GM12892 (cell line): ENCODE measurements at regions not wholly inside any gene's neighbourhood (a gene's known extent, or its start where the extent isn't known, plus 50 kb on each side); places are given as distances from the start of the nearest gene placed in this dataset.

Experiments used
- POLR2A ChIP-seq: IDR thresholded peaks from 2 replicates; pipeline ENCODE4 v1.6.1; 2011; ENCODE audit warnings: low read depth, low read length, control low read depth
- TAF1 ChIP-seq: IDR thresholded peaks from 2 replicates; pipeline ENCODE4 v1.6.1; 2011; ENCODE audit warnings: low read depth, mild to moderate bottlenecking, control low read depth, low read length, borderline replicate concordance

GRCh38 chr7:112395411-112395810, 54.8 kb upstream of the IFRD1 start:
- TF ChIP-seq POLR2A (no peak), TAF1 (no peak)
